22Rv1 (cell line): ENCODE measurements at regions not wholly inside any gene's neighbourhood (a gene's known extent, or its start where the extent isn't known, plus 50 kb on each side); places are given as distances from the start of the nearest gene placed in this dataset.

Source experiments
- ZFX ChIP-seq: fragments of 450-650 bp; IDR thresholded peaks from 2 replicates; pipeline ENCODE4 v1.6.1; 2017; ENCODE audit warnings: antibody characterized with exemption, borderline replicate concordance
- TF ChIP-seq, protein P1 (sequence below): fragments of 450-650 bp; IDR thresholded peaks from 2 replicates; pipeline ENCODE4 v1.5.1; 2017; ENCODE audit warnings: mild to moderate bottlenecking

DNA sequence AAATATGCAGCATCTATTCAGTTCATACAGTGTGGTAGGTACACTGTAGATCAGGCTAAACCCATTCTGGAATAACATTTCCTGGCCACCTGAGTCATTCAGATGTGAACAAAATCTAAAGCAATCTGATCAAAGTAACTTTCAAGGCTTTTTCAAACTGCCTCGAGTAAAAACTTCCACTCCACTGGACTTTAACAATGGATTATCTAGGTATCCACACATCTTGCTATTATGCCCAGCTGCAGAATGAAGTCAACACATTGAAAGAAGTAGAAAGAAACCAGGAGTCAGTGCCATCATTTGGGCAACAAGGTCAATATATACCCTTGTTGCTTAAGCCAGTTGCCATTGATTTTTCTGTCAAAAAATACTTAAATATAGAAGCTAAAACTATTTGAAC lies 1352.6 kb upstream of the NUDT12 start:
- TF ChIP-seq, protein P1, sequence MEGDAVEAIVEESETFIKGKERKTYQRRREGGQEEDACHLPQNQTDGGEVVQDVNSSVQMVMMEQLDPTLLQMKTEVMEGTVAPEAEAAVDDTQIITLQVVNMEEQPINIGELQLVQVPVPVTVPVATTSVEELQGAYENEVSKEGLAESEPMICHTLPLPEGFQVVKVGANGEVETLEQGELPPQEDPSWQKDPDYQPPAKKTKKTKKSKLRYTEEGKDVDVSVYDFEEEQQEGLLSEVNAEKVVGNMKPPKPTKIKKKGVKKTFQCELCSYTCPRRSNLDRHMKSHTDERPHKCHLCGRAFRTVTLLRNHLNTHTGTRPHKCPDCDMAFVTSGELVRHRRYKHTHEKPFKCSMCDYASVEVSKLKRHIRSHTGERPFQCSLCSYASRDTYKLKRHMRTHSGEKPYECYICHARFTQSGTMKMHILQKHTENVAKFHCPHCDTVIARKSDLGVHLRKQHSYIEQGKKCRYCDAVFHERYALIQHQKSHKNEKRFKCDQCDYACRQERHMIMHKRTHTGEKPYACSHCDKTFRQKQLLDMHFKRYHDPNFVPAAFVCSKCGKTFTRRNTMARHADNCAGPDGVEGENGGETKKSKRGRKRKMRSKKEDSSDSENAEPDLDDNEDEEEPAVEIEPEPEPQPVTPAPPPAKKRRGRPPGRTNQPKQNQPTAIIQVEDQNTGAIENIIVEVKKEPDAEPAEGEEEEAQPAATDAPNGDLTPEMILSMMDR = no peak
- TF ChIP-seq ZFX = no peak
